Lower leg skin (tissue), 4 donors: ENCODE measurements at regions not wholly inside any gene's neighbourhood (a gene's known extent, or its start where the extent isn't known, plus 50 kb on each side); places are given as distances from the start of the nearest gene placed in this dataset.

ENCODE experiments used
- DNase-seq, 2 donors: peaks; one replicate each; pipeline ENCODE4 v3.0.0-alpha.2; 2019; ENCODE audit warnings: low spot score in 2 of 2
- H3K4me3 ChIP-seq: fragments of 200-600 bp; sonication (generic); 2 replicates; pipeline ENCODE4 v1.5.1; 2017; ENCODE audit warnings: mild to moderate bottlenecking, low read depth; ENCODE audit not compliant: poor library complexity, severe bottlenecking
- POLR2A ChIP-seq, 2 donors: fragments of 450-650 bp; IDR thresholded peaks; one replicate each; pipeline ENCODE4 v1.6.1; 2016 to 2017; ENCODE audit warnings: antibody characterized with exemption in 2 of 2, mild to moderate bottlenecking in 1 of 2, moderate library complexity in 1 of 2
- WGBS, 2 donors: methylation state at CpG; one replicate each; pipeline ENCODE4 v1.1.5; 2018; 5-methylcytosine and 5-hydroxymethylcytosine counted together
- intact Hi-C: fragments of 100-400 bp; cut with DNase I; formaldehyde crosslinking; loops from one replicate; pipeline ENCODE4 v1.15.0; 2023; ENCODE audit warnings: low total_unique reads
- TF ChIP-seq, protein P1 (sequence below), 3 donors: fragments of 450-650 bp; IDR thresholded peaks; one replicate each; pipeline ENCODE4 v1.5.1; 2016; ENCODE audit warnings: antibody characterized with exemption in 3 of 3, mild to moderate bottlenecking in 3 of 3, moderate library complexity in 2 of 3

DNA sequence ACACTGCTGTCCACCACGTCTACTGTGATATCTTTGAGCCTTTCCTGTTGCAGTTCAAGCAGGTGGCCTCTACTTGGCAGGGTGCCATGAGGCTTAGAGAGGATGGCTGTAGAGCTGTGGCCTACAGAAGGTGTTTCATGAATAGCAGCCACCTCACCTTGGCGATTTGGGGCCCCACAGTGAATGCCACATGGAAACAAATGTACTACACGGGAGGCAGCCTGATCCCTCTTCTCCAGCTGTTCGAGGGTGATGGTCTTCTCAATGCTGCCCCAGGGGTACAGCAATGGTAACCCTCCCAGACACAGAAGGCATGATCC is 70.7 kb downstream of the FAM43A start:
- H3K4me3 ChIP-seq: no peak overlapping the region
- peak in 1 of 2 donors; percentile 83 for DNase-seq
- intact Hi-C loops: no loop called here
- 86 to 89% methylated on average over 3 to 4 of the region's 4 CpGs for WGBS, 2 donors
- no peak for TF ChIP-seq POLR2A (IDR thresholded peaks at IDR 0.05)
- TF ChIP-seq, protein P1, sequence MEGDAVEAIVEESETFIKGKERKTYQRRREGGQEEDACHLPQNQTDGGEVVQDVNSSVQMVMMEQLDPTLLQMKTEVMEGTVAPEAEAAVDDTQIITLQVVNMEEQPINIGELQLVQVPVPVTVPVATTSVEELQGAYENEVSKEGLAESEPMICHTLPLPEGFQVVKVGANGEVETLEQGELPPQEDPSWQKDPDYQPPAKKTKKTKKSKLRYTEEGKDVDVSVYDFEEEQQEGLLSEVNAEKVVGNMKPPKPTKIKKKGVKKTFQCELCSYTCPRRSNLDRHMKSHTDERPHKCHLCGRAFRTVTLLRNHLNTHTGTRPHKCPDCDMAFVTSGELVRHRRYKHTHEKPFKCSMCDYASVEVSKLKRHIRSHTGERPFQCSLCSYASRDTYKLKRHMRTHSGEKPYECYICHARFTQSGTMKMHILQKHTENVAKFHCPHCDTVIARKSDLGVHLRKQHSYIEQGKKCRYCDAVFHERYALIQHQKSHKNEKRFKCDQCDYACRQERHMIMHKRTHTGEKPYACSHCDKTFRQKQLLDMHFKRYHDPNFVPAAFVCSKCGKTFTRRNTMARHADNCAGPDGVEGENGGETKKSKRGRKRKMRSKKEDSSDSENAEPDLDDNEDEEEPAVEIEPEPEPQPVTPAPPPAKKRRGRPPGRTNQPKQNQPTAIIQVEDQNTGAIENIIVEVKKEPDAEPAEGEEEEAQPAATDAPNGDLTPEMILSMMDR (IDR thresholded peaks at IDR 0.05): no peak

DNA sequence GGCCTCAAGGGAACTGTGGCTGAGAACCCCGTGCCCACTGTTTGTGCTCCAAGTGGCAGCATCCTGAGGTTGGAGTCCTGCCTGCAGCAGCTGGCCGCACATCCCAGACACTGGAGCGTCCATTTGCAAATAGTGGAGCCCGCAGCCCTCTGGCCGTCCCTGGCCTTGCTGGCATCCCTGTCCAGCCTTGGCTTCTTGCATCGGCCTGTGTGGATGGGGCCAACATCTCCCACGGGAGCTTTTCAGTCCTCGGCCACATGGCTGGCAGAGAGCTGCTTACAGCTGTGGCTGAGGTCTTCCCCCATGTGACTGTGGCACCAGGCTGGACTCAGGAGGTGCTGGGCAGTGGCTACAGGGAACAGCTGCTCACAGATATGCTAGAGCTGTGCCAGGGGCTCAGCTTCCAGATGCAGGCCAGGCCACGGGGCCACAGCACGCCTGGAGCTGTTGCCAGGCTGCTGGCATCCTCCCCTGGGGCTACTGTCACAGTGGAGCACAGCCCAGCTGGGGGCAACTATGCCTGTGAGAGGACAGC is 71.2 kb downstream of the FAM43A start:
- whole genome bisulfite sequencing, 2 donors: 62 to 65% methylated on average over 6 to 10 of the region's 10 CpGs
- TF ChIP-seq POLR2A (IDR thresholded peaks at IDR 0.05): no peak
- TF ChIP-seq, protein P1 (IDR thresholded peaks at IDR 0.05): no peak
- peak in 1 of 2 donors; percentile 86 for DNase-seq
- intact Hi-C loops: no loop called here
- no peak overlapping the region for H3K4me3 ChIP-seq

DNA sequence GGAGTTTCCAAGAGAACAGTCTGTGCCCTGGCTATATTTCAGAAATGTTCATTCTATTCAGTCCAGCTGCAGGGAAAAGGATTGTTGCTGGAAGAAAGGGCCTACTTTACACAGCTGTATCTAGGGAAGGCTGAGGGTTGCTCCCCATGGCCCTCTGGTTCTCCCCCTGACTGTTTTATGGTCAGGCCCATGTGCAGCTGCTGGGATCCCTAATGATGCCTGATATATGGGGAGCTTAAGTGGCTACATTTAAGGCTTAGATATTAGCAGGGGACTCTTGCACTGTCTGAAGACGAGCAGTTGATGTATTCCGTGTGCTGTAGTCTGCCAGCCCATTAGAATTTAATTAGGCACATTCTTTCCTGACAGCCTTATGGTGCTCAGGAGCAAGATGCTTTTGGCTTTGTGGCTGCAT is 72.0 kb downstream of the FAM43A start:
- intact Hi-C loops: no loop called here
- no peak overlapping the region for H3K4me3 ChIP-seq
- WGBS, 2 donors: 27 to 60% methylated on average over 2 of the region's 2 CpGs
- TF ChIP-seq, protein P1 (IDR thresholded peaks at IDR 0.05): no peak
- no peak for TF ChIP-seq POLR2A (IDR thresholded peaks at IDR 0.05)
- no peak for DNase-seq

DNA sequence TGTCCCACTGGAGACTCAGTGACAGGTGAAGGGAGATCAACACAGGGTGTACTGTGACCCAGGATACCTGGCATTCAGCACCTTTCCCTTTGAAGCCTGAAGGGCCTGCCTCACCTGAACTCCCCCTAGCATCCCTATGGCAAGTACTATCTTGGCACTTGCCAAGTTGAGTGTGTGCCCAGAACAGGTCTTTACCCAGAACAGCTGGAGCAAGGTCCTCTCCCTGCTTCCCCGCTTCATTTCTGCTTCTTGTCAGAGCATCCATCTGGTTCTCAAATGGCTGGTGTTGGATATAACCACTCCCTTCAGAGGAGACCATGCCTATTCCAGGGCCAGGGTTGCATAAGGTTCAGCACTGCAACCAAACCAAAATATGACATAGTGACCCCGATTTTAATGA is 73.0 kb downstream of the FAM43A start:
- H3K4me3 ChIP-seq: no peak overlapping the region
- DNase-seq: peak in 1 of 2 donors; percentile 20
- TF ChIP-seq, protein P1 (IDR thresholded peaks at IDR 0.05): no peak
- no peak for TF ChIP-seq POLR2A (IDR thresholded peaks at IDR 0.05)
- 57 to 74% methylated on average over 2 of the region's 2 CpGs for WGBS, 2 donors
- intact Hi-C loops: no loop called here

DNA sequence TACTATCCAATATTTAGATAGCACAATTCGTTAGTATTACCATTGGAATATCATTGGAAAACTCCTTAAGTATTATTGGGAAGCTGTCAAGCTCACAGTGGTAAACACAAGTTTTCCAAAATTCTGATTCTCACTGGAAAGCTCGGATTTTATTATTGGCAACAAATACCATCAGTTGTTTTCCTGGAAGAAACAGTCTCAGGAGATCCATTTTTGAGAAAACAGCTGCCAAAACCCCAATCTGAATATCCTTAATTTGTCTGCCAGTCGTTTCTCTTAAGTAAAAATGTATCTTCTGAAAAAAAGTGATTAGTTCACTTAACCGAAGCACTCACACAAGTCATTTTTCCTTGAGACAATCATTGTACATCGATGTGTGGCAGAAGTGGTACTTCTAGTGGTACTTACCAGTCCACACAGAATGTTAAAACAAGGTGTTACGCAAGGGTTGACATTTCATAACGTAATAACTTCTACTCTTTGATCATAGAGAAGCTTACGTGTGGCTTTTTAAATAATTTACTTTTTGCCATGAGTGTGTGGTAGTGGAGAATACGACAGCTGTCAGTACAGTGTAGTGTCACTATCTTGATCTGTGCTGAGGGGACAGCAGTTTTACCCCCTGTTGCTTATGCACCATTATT is 74.9 kb downstream of the FAM43A start:
- TF ChIP-seq, protein P1 (IDR thresholded peaks at IDR 0.05): no peak
- TF ChIP-seq POLR2A (IDR thresholded peaks at IDR 0.05): no peak
- intact Hi-C loops: no loop called here
- WGBS, 2 donors: 49% methylated on average over 9 of the region's 9 CpGs
- H3K4me3 ChIP-seq: no peak overlapping the region
- DNase-seq: no peak

DNA sequence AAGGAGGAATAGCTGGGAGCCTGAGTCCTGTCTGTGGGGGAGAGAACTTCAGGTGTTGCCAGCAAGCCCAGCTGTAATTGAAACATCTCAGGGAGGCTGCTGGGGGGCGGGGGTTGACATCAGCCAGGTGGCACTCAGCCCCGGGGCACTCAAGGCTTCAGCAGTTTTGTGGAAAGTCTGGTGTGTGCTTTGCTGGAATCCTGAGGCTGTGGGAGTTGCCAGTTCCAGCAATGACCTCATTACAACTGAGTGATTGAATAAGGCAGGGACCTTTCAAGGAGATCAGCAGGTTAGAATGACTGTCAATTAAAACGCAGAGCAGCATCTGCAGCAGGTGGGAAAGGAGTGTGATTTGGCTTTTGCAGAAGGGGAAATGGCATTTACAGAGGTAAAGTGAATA is 75.7 kb downstream of the FAM43A start:
- no peak for DNase-seq
- no peak for TF ChIP-seq POLR2A (IDR thresholded peaks at IDR 0.05)
- TF ChIP-seq, protein P1 (IDR thresholded peaks at IDR 0.05): no peak
- no peak overlapping the region for H3K4me3 ChIP-seq
- intact Hi-C loops: no loop called here
- 10 to 29% methylated on average over 3 of the region's 3 CpGs for WGBS, 2 donors
